ENCODE measurements at regions not wholly inside any gene's neighbourhood (a gene's known extent, or its start where the extent isn't known, plus 50 kb on each side); places are given as distances from the start of the nearest gene placed in this dataset.

GRCh38 chr9:21660976-21661375 is 141.5 kb upstream of the MTAP start:
- Histone ChIP-seq H3K36me3 (no peaks in the 10 kb centered on the region), H3K4me3 (no peak overlapping the region), H3K27me3 (no peaks in the 10 kb centered on the region), H3K4me1 (ENCODE audit: low read depth) (no peaks in the 10 kb centered on the region), H3K27ac (no peak overlapping the region), H3K9me3 (ENCODE audit: low read depth) (no peaks in the 10 kb centered on the region)
- TF ChIP-seq CTCF (IDR thresholded peaks at IDR 0.05; ENCODE audit: low read depth, low read length), result no peak
- no peak for DNase-seq (ENCODE audit: low read depth in 1 of 2, low spot score in 1 of 2)

GRCh38 chr9:21661626-21662025 is 140.8 kb upstream of the MTAP start:
- Histone ChIP-seq H3K36me3 (no peaks in the 10 kb centered on the region), H3K4me3 (no peak overlapping the region), H3K9me3 (ENCODE audit: low read depth) (no peaks in the 10 kb centered on the region), H3K27me3 (no peaks in the 10 kb centered on the region), H3K27ac (no peak overlapping the region), H3K4me1 (ENCODE audit: low read depth) (no peaks in the 10 kb centered on the region)
- DNase-seq (ENCODE audit: low read depth in 1 of 2, low spot score in 1 of 2), result peak in 1 of 2 donors; percentile 89
- no peak for TF ChIP-seq CTCF (IDR thresholded peaks at IDR 0.05; ENCODE audit: low read depth, low read length)

- Histone ChIP-seq H3K9me3 (ENCODE audit: low read depth) (no peaks in the 10 kb centered on the region), H3K27me3 (no peaks in the 10 kb centered on the region), H3K4me3 (no peak overlapping the region), H3K27ac (no peak overlapping the region), H3K36me3 (no peaks in the 10 kb centered on the region), H3K4me1 (ENCODE audit: low read depth) (no peaks in the 10 kb centered on the region)
- DNase-seq (ENCODE audit: low read depth in 1 of 2, low spot score in 1 of 2), result no peak
- TF ChIP-seq CTCF (IDR thresholded peaks at IDR 0.05; ENCODE audit: low read depth, low read length), result no peak
Observed at GRCh38 chr9:21668516-21668915, 133.9 kb upstream of the MTAP start.

- Histone ChIP-seq H3K4me3 (no peak overlapping the region), H3K27ac (no peak overlapping the region), H3K9me3 (ENCODE audit: low read depth) (no peaks in the 10 kb centered on the region), H3K27me3 (no peaks in the 10 kb centered on the region), H3K4me1 (ENCODE audit: low read depth) (no peaks in the 10 kb centered on the region), H3K36me3 (no peaks in the 10 kb centered on the region)
- no peak for DNase-seq (ENCODE audit: low read depth in 1 of 2, low spot score in 1 of 2)
- TF ChIP-seq CTCF (IDR thresholded peaks at IDR 0.05; ENCODE audit: low read depth, low read length), result no peak
Observed at GRCh38 chr9:21669701-21670100, 132.7 kb upstream of the MTAP start.

- no peak for DNase-seq (ENCODE audit: low read depth in 1 of 2, low spot score in 1 of 2)
- H3K27me3 ChIP-seq, result no peaks in the 10 kb centered on the region
- H3K9me3 ChIP-seq (ENCODE audit: low read depth), result no peaks in the 10 kb centered on the region
- no peaks in the 10 kb centered on the region for H3K4me1 ChIP-seq (ENCODE audit: low read depth)
- H3K36me3 ChIP-seq, result no peaks in the 10 kb centered on the region
- no peak overlapping the region for H3K27ac ChIP-seq
- TF ChIP-seq CTCF (IDR thresholded peaks at IDR 0.05; ENCODE audit: low read depth, low read length), result no peak
- H3K4me3 ChIP-seq, result no peak overlapping the region
Observed at GRCh38 chr9:21670374-21670773, 132.1 kb upstream of the MTAP start.

- H3K36me3 ChIP-seq, result no peaks in the 10 kb centered on the region
- H3K4me1 ChIP-seq (ENCODE audit: low read depth), result no peaks in the 10 kb centered on the region
- no peak for DNase-seq (ENCODE audit: low read depth in 1 of 2, low spot score in 1 of 2)
- no peak overlapping the region for H3K4me3 ChIP-seq
- H3K27me3 ChIP-seq, result no peaks in the 10 kb centered on the region
- H3K9me3 ChIP-seq (ENCODE audit: low read depth), result no peaks in the 10 kb centered on the region
- no peak for TF ChIP-seq CTCF (IDR thresholded peaks at IDR 0.05; ENCODE audit: low read depth, low read length)
- no peak overlapping the region for H3K27ac ChIP-seq
Observed at GRCh38 chr9:21672140-21672539, 130.3 kb upstream of the MTAP start.
